H9 (cell line): ENCODE measurements at regions not wholly inside any gene's neighbourhood (a gene's known extent, or its start where the extent isn't known, plus 50 kb on each side); places are given as distances from the start of the nearest gene placed in this dataset.

ENCODE experiments used
- DNase-seq: peaks from one replicate; pipeline ENCODE4 v3.0.0-alpha.2; 2017
- H2AFZ ChIP-seq: one replicate; pipeline ENCODE4 v1.6.1; 2013; ENCODE audit warnings: mild to moderate bottlenecking, low read length, control low read depth, moderate library complexity
- H2AK5ac ChIP-seq: 2 replicates; pipeline ENCODE4 v1.6.1; 2013; ENCODE audit warnings: low read length, control low read depth, mixed read lengths; ENCODE audit not compliant: insufficient read length
- H2BK120ac ChIP-seq: one replicate; pipeline ENCODE4 v1.6.1; 2013; ENCODE audit warnings: low read depth, mild to moderate bottlenecking, low read length, control low read depth, inconsistent platforms; ENCODE audit not compliant: poor library complexity, severe bottlenecking
- H2BK12ac ChIP-seq: 2 replicates; pipeline ENCODE4 v1.6.1; 2013; ENCODE audit warnings: low read length, control low read depth, mixed read lengths, low read depth; ENCODE audit not compliant: insufficient read length
- H2BK15ac ChIP-seq: 2 replicates; pipeline ENCODE4 v1.6.1; 2013; ENCODE audit warnings: low read depth, low read length, control low read depth
- H2BK20ac ChIP-seq: one replicate; pipeline ENCODE4 v1.6.1; 2013; ENCODE audit warnings: low read depth, mild to moderate bottlenecking, low read length, control low read depth, inconsistent platforms; ENCODE audit not compliant: poor library complexity, severe bottlenecking
- H2BK5ac ChIP-seq: 2 replicates; pipeline ENCODE4 v1.6.1; 2013; ENCODE audit warnings: low read length, control low read depth, mixed read lengths; ENCODE audit not compliant: insufficient read length
- H3K14ac ChIP-seq: 2 replicates; pipeline ENCODE4 v1.6.1; 2013; ENCODE audit warnings: low read length, control low read depth; ENCODE audit not compliant: insufficient read depth
- H3K18ac ChIP-seq: 2 replicates; pipeline ENCODE4 v1.6.1; 2013; ENCODE audit warnings: low read depth, mild to moderate bottlenecking, mixed read lengths, low read length, control low read depth; ENCODE audit not compliant: insufficient read length
- H3K23ac ChIP-seq: 2 replicates; pipeline ENCODE4 v1.6.1; 2013; ENCODE audit warnings: low read length, control low read depth, mixed read lengths, low read depth; ENCODE audit not compliant: insufficient read length
- H3K23me2 ChIP-seq: 2 replicates; pipeline ENCODE4 v1.6.1; 2013; ENCODE audit warnings: low read depth, mild to moderate bottlenecking, mixed read lengths, low read length, control low read depth; ENCODE audit not compliant: insufficient read length, poor library complexity, severe bottlenecking
- H3K27ac ChIP-seq: 2 replicates; pipeline ENCODE4 v1.5.1; 2013; ENCODE audit warnings: low read length, control low read depth, mixed read lengths, low read depth; ENCODE audit not compliant: insufficient read length
- H3K27me3 ChIP-seq: 2 replicates; pipeline ENCODE4 v1.6.1; 2013; ENCODE audit warnings: low read length, control low read depth, inconsistent platforms; ENCODE audit not compliant: insufficient read depth
- H3K4ac ChIP-seq: 2 replicates; pipeline ENCODE4 v1.6.1; 2013; ENCODE audit warnings: low read depth, mild to moderate bottlenecking, control low read depth, inconsistent platforms, low read length, moderate library complexity
- H3K4me1 ChIP-seq: 2 replicates; pipeline ENCODE4 v1.6.1; 2013; ENCODE audit warnings: low read length, control low read depth, inconsistent platforms; ENCODE audit not compliant: insufficient read depth
- H3K4me2 ChIP-seq: 2 replicates; pipeline ENCODE4 v1.6.1; 2013; ENCODE audit warnings: low read length, control low read depth, mixed read lengths; ENCODE audit not compliant: insufficient read length, insufficient read depth
- H3K56ac ChIP-seq: 2 replicates; pipeline ENCODE4 v1.6.1; 2013; ENCODE audit warnings: low read depth, mild to moderate bottlenecking, mixed read lengths, low read length, control low read depth; ENCODE audit not compliant: insufficient read length
- H3K79me1 ChIP-seq: 2 replicates; pipeline ENCODE4 v1.6.1; 2013; ENCODE audit warnings: low read depth, mild to moderate bottlenecking, moderate library complexity, low read length, control low read depth, inconsistent platforms; ENCODE audit not compliant: insufficient read depth, poor library complexity, severe bottlenecking
- H3K79me2 ChIP-seq: 2 replicates; pipeline ENCODE4 v1.6.1; 2013; ENCODE audit warnings: low read length, control low read depth, inconsistent platforms; ENCODE audit not compliant: insufficient read depth
- H3K9ac ChIP-seq: 2 replicates; pipeline ENCODE4 v1.6.1; 2013; ENCODE audit warnings: low read length, control low read depth, mixed read lengths; ENCODE audit not compliant: insufficient read length; ENCODE audit errors: extremely low read depth
- H3K9me3 ChIP-seq: one replicate; pipeline ENCODE4 v1.6.1; 2013; ENCODE audit warnings: low read depth, low read length, inconsistent platforms; ENCODE audit not compliant: control insufficient read depth
- H3T11ph ChIP-seq: one replicate; pipeline ENCODE4 v1.6.1; 2013; ENCODE audit warnings: mild to moderate bottlenecking, low read length, control low read depth, inconsistent platforms
- H4K20me1 ChIP-seq: one replicate; pipeline ENCODE4 v1.6.1; 2013; ENCODE audit not compliant: control insufficient read depth, insufficient read length, insufficient read depth
- H4K5ac ChIP-seq: 2 replicates; pipeline ENCODE4 v1.6.1; 2013; ENCODE audit warnings: low read depth, mild to moderate bottlenecking, mixed read lengths, low read length, control low read depth; ENCODE audit not compliant: insufficient read length
- H4K8ac ChIP-seq: replicated peaks from 2 replicates; pipeline ENCODE4 v1.6.1; 2013; ENCODE audit warnings: low read length, control low read depth, mixed read lengths, low read depth; ENCODE audit not compliant: insufficient read length
- H4K91ac ChIP-seq: 2 replicates; pipeline ENCODE4 v1.6.1; 2013; ENCODE audit warnings: low read depth, mild to moderate bottlenecking, moderate library complexity, mixed read lengths, low read length, control low read depth; ENCODE audit not compliant: insufficient read length
- H3K27ac Mint-ChIP-seq, 3 experiments: 2 replicates in 2 of 3; 3 replicates in 1 of 3; pipeline ENCODE4 v1.8.0; 2020 to 2021; ENCODE audit warnings: mixed read lengths in 3 of 3, mild to moderate bottlenecking in 1 of 3, moderate library complexity in 1 of 3
- H3K27me3 Mint-ChIP-seq: 2 replicates; pipeline ENCODE4 v1.8.0; 2021; ENCODE audit warnings: low read depth, mild to moderate bottlenecking, moderate library complexity, mixed read lengths
- H3K36me3 Mint-ChIP-seq, 3 experiments: 2 replicates in 2 of 3; 3 replicates in 1 of 3; pipeline ENCODE4 v1.8.0; 2020 to 2021; ENCODE audit warnings: low read depth in 3 of 3, mixed read lengths in 3 of 3; ENCODE audit not compliant: insufficient read depth in 1 of 3
- H3K4me1 Mint-ChIP-seq, 2 experiments: 2 replicates each; pipeline ENCODE4 v1.8.0; 2020; ENCODE audit warnings: mixed read lengths in 2 of 2
- H3K4me3 Mint-ChIP-seq, 2 experiments: 2 replicates in 1 of 2; 3 replicates in 1 of 2; pipeline ENCODE4 v1.8.0; 2020 to 2021; ENCODE audit warnings: mild to moderate bottlenecking in 2 of 2, mixed read lengths in 2 of 2, moderate library complexity in 1 of 2
- H3K9me3 Mint-ChIP-seq, 2 experiments: 2 replicates in 1 of 2; 3 replicates in 1 of 2; pipeline ENCODE4 v1.8.0; 2020; ENCODE audit warnings: mild to moderate bottlenecking in 2 of 2, mixed read lengths in 2 of 2, moderate library complexity in 1 of 2
- CTCF ChIP-seq: fragments of 200-600 bp; sonication (generic); conservative IDR thresholded peaks from 3 replicates; pipeline ENCODE4 v1.8.0; 2021; ENCODE audit warnings: antibody characterized with exemption, mild to moderate bottlenecking
- WGBS: extraction: QIAGEN DNeasy Blood & Tissue Kit; methylation state at CpG from one replicate; pipeline ENCODE4 v1.1.7; 2013; ENCODE audit warnings: missing lambda C conversion rate, low lambda C conversion rate, mixed read lengths; ENCODE audit not compliant: insufficient read length; ENCODE audit errors: extremely low coverage; 5-methylcytosine and 5-hydroxymethylcytosine counted together

GRCh38 chr9:682633-683508 is 158.6 kb upstream of the DMRT1 start:
- Histone ChIP-seq H3K27me3 (no peaks in the 10 kb centered on the region), H2BK5ac (no peak overlapping the region), H3T11ph (no peak overlapping the region), H3K9me3 (no peaks in the 10 kb centered on the region), H4K20me1 (no peaks in the 10 kb centered on the region), H3K23ac (no peak overlapping the region), H3K4me1 (peaks cover 2% of the 10 kb centered on the region; the same call in 1 of the 2 replicates), H3K14ac (no peak overlapping the region), H2BK20ac (no peak overlapping the region), H2BK15ac (no peak overlapping the region), H3K9ac (no peak overlapping the region), H2BK12ac (no peak overlapping the region), H2AFZ (no peak overlapping the region), H2BK120ac (no peak overlapping the region), H3K79me1 (no peaks in the 10 kb centered on the region), H3K79me2 (no peaks in the 10 kb centered on the region), H2AK5ac (no peak overlapping the region), H3K56ac (no peak overlapping the region), H4K8ac (no peak overlapping the region), H3K27ac (no peak overlapping the region), H4K5ac (no peak overlapping the region), H3K4me2 (no peak overlapping the region), H3K23me2 (no peaks in the 10 kb centered on the region), H4K91ac (no peak overlapping the region), H3K4ac (no peak overlapping the region), H3K18ac (no peak overlapping the region)
- TF ChIP-seq CTCF = no peak
- H3K4me3 Mint-ChIP-seq = no peak overlapping the region
- no peak for DNase-seq
- peak overlapping the region in 2 of 3 experiments; percentile 78 to 80; a peak in 4 of 7 replicates for H3K27ac Mint-ChIP-seq
- peaks cover 0 to 15% (median 8%) of the 10 kb centered on the region in 3 experiments; a peak in 5 of 7 replicates for H3K36me3 Mint-ChIP-seq
- H3K27me3 Mint-ChIP-seq = no peaks in the 10 kb centered on the region
- no CpG with 5 or more reads among the region's 12 CpGs for WGBS
- peaks cover 2 to 9% of the 10 kb centered on the region in 2 experiments; a peak in 2 of 5 replicates for H3K9me3 Mint-ChIP-seq
- peaks cover 31 to 34% of the 10 kb centered on the region in 2 experiments for H3K4me1 Mint-ChIP-seq
